ENCODE measurements at regions not wholly inside any gene's neighbourhood (a gene's known extent, or its start where the extent isn't known, plus 50 kb on each side); places are given as distances from the start of the nearest gene placed in this dataset.

DNA sequence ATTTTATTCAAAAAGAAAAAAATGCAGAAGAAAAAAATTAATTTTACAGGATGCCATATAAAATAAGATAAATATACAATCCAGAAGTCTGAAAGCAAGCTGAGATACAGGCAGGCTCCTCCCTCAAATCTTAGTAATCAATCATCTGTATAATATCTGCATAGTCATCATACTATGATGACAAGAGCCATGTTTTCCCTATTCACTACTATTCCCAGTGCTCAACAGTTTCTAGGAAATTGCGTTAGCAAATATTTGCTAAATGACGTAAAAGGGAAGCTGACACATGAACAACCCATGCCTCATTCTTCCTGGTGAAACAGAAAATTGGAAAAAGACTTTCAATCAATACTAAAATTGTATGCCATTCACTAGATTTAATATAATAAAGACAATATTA, 793.2 kb downstream of the SUCLG1 start:
- no peak overlapping the region for H3K4me2 ChIP-seq (ENCODE audit: low read depth, low read length, poor library complexity, severe bottlenecking)

DNA sequence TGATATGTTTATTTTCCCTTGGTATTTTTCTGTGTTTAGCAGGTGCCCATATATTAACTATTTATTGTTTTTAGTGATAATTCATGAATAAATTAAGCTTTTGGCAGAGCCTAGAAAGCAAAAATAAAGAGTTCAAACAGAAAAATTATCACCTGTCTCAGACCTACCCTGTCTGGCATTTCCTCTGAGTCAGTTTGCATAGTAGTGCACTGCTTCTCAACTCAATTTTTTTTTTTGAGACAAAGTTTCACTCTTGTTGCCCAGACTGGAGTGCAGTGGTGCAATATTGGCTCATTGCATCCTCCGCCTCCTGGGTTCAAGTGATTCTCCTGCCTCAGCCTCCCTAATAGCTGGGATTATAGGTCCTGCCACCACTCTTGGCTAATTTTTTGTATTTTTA, 793.9 kb downstream of the SUCLG1 start:
- Histone ChIP-seq H3K9me2 (replicated peaks; ENCODE audit: low read depth, low read length) (no peaks in the 10 kb centered on the region), H3K36me3 (ENCODE audit: insufficient read depth, low read length) (no peaks in the 10 kb centered on the region), H3K4me3 (ENCODE audit: low read length, poor library complexity, severe bottlenecking) (no peak overlapping the region), H3K4me1 (ENCODE audit: insufficient read depth, low read length, poor library complexity, severe bottlenecking) (no peaks in the 10 kb centered on the region), H3F3A (ENCODE audit: low read depth) (no peaks in the 10 kb centered on the region), H3K9me3 (ENCODE audit: insufficient read depth, low read depth, low read length) (no peaks in the 10 kb centered on the region), H2AFZ (ENCODE audit: low read length) (no peak overlapping the region), H4K20me1 (ENCODE audit: insufficient read depth, low read length, poor library complexity, severe bottlenecking) (no peaks in the 10 kb centered on the region), H3K79me2 (ENCODE audit: insufficient read depth, low read length) (no peaks in the 10 kb centered on the region), H3K9ac (ENCODE audit: low read depth, low read length, poor library complexity, severe bottlenecking) (no peak overlapping the region), H3K4me2 (ENCODE audit: low read depth, low read length, poor library complexity, severe bottlenecking) (no peak overlapping the region), H3K27me3 (ENCODE audit: insufficient read depth, low read length, poor library complexity, severe bottlenecking) (no peaks in the 10 kb centered on the region)
- TF ChIP-seq EZH2phosphoT487 (IDR thresholded peaks at IDR 0.05; ENCODE audit: borderline replicate concordance), result no peak
- TF ChIP-seq, protein P1, sequence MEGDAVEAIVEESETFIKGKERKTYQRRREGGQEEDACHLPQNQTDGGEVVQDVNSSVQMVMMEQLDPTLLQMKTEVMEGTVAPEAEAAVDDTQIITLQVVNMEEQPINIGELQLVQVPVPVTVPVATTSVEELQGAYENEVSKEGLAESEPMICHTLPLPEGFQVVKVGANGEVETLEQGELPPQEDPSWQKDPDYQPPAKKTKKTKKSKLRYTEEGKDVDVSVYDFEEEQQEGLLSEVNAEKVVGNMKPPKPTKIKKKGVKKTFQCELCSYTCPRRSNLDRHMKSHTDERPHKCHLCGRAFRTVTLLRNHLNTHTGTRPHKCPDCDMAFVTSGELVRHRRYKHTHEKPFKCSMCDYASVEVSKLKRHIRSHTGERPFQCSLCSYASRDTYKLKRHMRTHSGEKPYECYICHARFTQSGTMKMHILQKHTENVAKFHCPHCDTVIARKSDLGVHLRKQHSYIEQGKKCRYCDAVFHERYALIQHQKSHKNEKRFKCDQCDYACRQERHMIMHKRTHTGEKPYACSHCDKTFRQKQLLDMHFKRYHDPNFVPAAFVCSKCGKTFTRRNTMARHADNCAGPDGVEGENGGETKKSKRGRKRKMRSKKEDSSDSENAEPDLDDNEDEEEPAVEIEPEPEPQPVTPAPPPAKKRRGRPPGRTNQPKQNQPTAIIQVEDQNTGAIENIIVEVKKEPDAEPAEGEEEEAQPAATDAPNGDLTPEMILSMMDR (conservative IDR thresholded peaks at IDR 0.05; ENCODE audit: low read length), result no peak

More for the DNA sequence above, 793.2 kb downstream of the SUCLG1 start:
- H3K4me3 ChIP-seq (ENCODE audit: low read length, poor library complexity, severe bottlenecking), result no peak overlapping the region
- no peaks in the 10 kb centered on the region for H3K4me1 ChIP-seq (ENCODE audit: insufficient read depth, low read length, poor library complexity, severe bottlenecking)
- no peaks in the 10 kb centered on the region for H3K9me3 ChIP-seq (ENCODE audit: insufficient read depth, low read depth, low read length)
- no peaks in the 10 kb centered on the region for H4K20me1 ChIP-seq (ENCODE audit: insufficient read depth, low read length, poor library complexity, severe bottlenecking)
- no peaks in the 10 kb centered on the region for H3K27me3 ChIP-seq (ENCODE audit: insufficient read depth, low read length, poor library complexity, severe bottlenecking)
- TF ChIP-seq EZH2phosphoT487 (IDR thresholded peaks at IDR 0.05; ENCODE audit: borderline replicate concordance), result no peak
- TF ChIP-seq, protein P1 (conservative IDR thresholded peaks at IDR 0.05; ENCODE audit: low read length), result no peak
- H3K79me2 ChIP-seq (ENCODE audit: insufficient read depth, low read length), result no peaks in the 10 kb centered on the region
- no peak overlapping the region for H2AFZ ChIP-seq (ENCODE audit: low read length)
- no peak overlapping the region for H3K9ac ChIP-seq (ENCODE audit: low read depth, low read length, poor library complexity, severe bottlenecking)
- no peaks in the 10 kb centered on the region for H3K36me3 ChIP-seq (ENCODE audit: insufficient read depth, low read length)
- H3K9me2 ChIP-seq (replicated peaks; ENCODE audit: low read depth, low read length), result no peaks in the 10 kb centered on the region
- no peaks in the 10 kb centered on the region for H3F3A ChIP-seq (ENCODE audit: low read depth)

DNA sequence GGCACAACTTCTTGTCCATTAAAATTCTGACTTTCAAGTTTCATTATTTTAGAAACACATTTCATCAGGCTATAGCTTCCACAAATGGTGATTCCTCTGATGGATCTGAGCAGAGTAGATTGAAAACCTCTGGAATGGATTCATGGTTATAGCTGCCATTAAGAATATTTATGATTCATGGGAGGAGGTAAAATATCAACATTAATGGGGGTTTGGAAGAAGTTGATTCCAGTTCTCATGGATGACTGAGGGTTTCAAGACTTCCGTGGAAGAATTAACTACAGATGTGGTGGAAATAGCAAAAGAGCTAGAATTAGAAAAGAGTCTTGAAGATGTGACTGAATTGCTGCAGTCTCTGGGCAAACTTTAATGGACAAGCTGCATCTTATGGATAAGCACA, 797.4 kb downstream of the SUCLG1 start:
- Histone ChIP-seq H3K4me3 (ENCODE audit: low read length, poor library complexity, severe bottlenecking) (no peak overlapping the region), H3K9ac (ENCODE audit: low read depth, low read length, poor library complexity, severe bottlenecking) (no peak overlapping the region), H3K9me2 (replicated peaks; ENCODE audit: low read depth, low read length) (no peaks in the 10 kb centered on the region), H3K4me2 (ENCODE audit: low read depth, low read length, poor library complexity, severe bottlenecking) (no peak overlapping the region), H3K4me1 (ENCODE audit: insufficient read depth, low read length, poor library complexity, severe bottlenecking) (no peaks in the 10 kb centered on the region), H3K9me3 (ENCODE audit: insufficient read depth, low read depth, low read length) (no peaks in the 10 kb centered on the region), H3K36me3 (ENCODE audit: insufficient read depth, low read length) (no peaks in the 10 kb centered on the region), H2AFZ (ENCODE audit: low read length) (no peak overlapping the region), H3F3A (ENCODE audit: low read depth) (no peaks in the 10 kb centered on the region), H3K27me3 (ENCODE audit: insufficient read depth, low read length, poor library complexity, severe bottlenecking) (no peaks in the 10 kb centered on the region), H4K20me1 (ENCODE audit: insufficient read depth, low read length, poor library complexity, severe bottlenecking) (no peaks in the 10 kb centered on the region), H3K79me2 (ENCODE audit: insufficient read depth, low read length) (no peaks in the 10 kb centered on the region)
- TF ChIP-seq, protein P1 (conservative IDR thresholded peaks at IDR 0.05; ENCODE audit: low read length), result no peak
- TF ChIP-seq EZH2phosphoT487 (IDR thresholded peaks at IDR 0.05; ENCODE audit: borderline replicate concordance), result no peak

Data from Loucy (cell line).